Fibroblast of villous mesenchyme (primary cell): ENCODE measurements at regions not wholly inside any gene's neighbourhood (a gene's known extent, or its start where the extent isn't known, plus 50 kb on each side); places are given as distances from the start of the nearest gene placed in this dataset.
"Not testable (repeated sequence)": the region's sequence is repeated elsewhere in the genome, so short reads cannot be mapped to it uniquely, and the experiment has no call there.

Source experiments
- DNase-seq: peaks from one replicate; pipeline ENCODE4 v3.0.0-alpha.2; 2010; ENCODE audit warnings: low read depth
- H3K4me3 ChIP-seq: 2 replicates; pipeline ENCODE4 v1.5.1; 2011; ENCODE audit warnings: low read depth, mild to moderate bottlenecking, low read length
- CTCF ChIP-seq: IDR thresholded peaks from 2 replicates; pipeline ENCODE4 v1.5.1; 2012; ENCODE audit warnings: low read depth, mild to moderate bottlenecking, low read length; ENCODE audit not compliant: insufficient read depth

GRCh38 chr5:124612023-124612422, 134.4 kb downstream of the ZNF608 start:
- no peak for DNase-seq
- TF ChIP-seq CTCF, result no peak
- H3K4me3 ChIP-seq, result no peak overlapping the region

- not testable (repeated sequence) for DNase-seq, H3K4me3 ChIP-seq
Observed at GRCh38 chr5:124611262-124611661, 135.2 kb downstream of the ZNF608 start.

GRCh38 chr5:124609685-124610084, 136.8 kb downstream of the ZNF608 start:
- not testable (repeated sequence) for H3K4me3 ChIP-seq, DNase-seq

- DNase-seq, result no peak
- H3K4me3 ChIP-seq, result no peak overlapping the region
Observed at GRCh38 chr5:124606543-124606942, 139.9 kb downstream of the ZNF608 start.

DNA sequence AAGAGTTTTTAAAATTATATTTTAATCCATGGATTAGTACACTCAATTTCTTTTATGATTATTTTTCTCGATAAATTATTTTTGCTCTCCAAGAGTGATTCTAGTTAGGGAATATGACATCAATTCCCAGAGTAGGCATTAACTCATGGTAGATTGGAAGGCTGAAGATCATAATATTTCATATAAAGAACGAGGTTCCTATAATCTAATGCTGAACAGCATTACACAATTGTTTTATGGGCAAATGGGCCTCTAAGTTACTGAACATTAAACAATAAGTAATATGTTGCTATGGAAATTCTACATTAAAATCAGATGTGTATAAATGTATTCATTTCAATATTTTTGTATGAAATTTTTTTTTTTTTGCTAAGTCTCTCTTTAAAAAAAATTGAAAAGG, 140.3 kb downstream of the ZNF608 start:
- no peak for TF ChIP-seq CTCF
- DNase-seq, result no peak
- H3K4me3 ChIP-seq, result no peak overlapping the region

More at GRCh38 chr5:124606543-124606942, 139.9 kb downstream of the ZNF608 start:
- no peak for TF ChIP-seq CTCF

DNA sequence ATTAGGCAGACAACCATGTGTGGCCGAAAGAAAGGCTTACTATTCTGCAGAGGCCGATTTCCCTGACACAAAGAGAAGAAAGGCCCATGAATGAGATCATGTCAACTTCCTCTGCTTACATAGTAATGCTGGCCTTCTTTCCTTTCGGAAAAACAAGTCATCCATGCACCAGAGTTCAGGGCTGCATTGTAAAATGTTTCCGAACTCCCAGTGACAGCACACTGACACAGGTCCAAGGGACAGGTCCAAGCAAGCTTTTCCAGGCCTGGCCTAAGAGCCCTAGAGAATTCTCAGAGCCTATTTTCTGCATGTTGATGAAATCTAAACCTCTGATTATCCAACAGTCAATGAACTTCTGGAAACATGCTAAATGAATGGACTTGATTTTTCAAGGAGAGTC, 140.9 kb downstream of the ZNF608 start:
- no peak for DNase-seq
- H3K4me3 ChIP-seq, result no peak overlapping the region
- TF ChIP-seq CTCF, result no peak

DNA sequence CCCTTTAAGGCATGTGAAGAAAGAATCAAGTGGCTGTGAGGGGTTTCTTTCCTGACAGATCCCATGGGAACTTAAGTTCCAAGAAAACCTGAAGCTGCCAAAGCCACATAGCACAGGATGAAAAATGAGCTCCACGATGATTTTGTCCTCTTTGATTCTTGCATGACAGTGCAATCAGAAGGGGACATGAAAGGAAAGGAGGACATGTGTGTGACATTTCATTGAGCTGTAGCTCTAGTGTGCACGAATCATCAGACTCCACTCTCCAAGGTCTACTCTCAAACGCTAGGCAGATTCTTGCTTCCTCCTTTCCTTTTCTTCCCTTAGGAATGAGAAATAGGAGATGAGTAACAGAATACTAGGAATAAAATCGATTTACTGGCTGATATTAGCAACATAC, 142.0 kb downstream of the ZNF608 start:
- no peak for TF ChIP-seq CTCF
- DNase-seq, result no peak

DNA sequence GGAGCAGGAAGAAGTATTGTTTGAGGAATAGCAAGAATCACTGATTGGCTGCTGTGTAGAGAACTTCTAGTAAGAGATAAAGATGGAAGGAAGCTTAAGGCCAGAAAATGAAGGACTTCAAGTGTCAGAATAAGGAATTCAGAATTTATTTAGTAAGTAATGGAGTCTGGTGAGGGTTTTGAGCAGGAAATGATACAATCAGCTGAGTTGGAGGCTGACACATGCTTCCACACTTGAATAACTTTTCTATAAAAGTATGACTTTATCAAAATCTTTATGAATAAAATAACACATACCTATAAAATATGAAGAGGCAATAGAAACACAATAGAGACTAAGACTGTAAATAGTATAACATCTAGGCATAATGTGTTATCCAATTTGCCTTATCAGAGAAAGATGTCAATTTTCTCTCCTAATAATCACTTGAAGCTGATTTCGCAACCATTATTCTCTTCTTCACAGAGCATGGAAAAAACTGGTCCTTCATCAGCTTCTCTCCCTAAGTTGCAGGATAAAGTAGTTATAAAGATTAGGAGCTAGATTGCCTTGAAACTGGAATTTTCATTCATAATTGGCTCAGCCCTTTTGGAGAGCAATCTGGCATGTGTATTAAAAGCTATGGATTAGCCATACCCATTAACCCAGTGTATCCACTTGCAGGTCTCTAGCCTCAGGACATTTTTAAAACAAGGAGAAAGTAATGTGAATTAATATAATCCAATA, 143.4 kb downstream of the ZNF608 start:
- TF ChIP-seq CTCF, result no peak
- DNase-seq, result no peak
- no peak overlapping the region for H3K4me3 ChIP-seq

More for the DNA sequence above, 142.0 kb downstream of the ZNF608 start:
- H3K4me3 ChIP-seq, result no peak overlapping the region
